HUES48 (cell line): ENCODE measurements at regions not wholly inside any gene's neighbourhood (a gene's known extent, or its start where the extent isn't known, plus 50 kb on each side); places are given as distances from the start of the nearest gene placed in this dataset.

ENCODE experiments used
- H3K27ac ChIP-seq: one replicate; pipeline ENCODE4 v1.7.0; 2013; ENCODE audit warnings: low read depth, low read length, inconsistent platforms
- H3K27me3 ChIP-seq: 2 replicates; pipeline ENCODE4 v1.6.1; 2013; ENCODE audit warnings: mild to moderate bottlenecking, low read length; ENCODE audit not compliant: control insufficient read depth, insufficient read depth
- H3K36me3 ChIP-seq: 2 replicates; pipeline ENCODE4 v1.6.1; 2013; ENCODE audit warnings: low read length; ENCODE audit not compliant: control insufficient read depth, insufficient read depth
- H3K4me1 ChIP-seq: 2 replicates; pipeline ENCODE4 v1.6.1; 2013; ENCODE audit warnings: mild to moderate bottlenecking, low read length; ENCODE audit not compliant: control insufficient read depth, insufficient read depth
- H3K4me3 ChIP-seq: 2 replicates; pipeline ENCODE4 v1.5.1; 2013; ENCODE audit warnings: mild to moderate bottlenecking, low read depth, low read length
- H3K9ac ChIP-seq: 2 replicates; pipeline ENCODE4 v1.6.1; 2013; ENCODE audit warnings: mild to moderate bottlenecking, low read depth, low read length, moderate library complexity
- H3K9me3 ChIP-seq: 2 replicates; pipeline ENCODE4 v1.6.1; 2013; ENCODE audit warnings: low read length; ENCODE audit not compliant: control insufficient read depth, insufficient read depth

DNA sequence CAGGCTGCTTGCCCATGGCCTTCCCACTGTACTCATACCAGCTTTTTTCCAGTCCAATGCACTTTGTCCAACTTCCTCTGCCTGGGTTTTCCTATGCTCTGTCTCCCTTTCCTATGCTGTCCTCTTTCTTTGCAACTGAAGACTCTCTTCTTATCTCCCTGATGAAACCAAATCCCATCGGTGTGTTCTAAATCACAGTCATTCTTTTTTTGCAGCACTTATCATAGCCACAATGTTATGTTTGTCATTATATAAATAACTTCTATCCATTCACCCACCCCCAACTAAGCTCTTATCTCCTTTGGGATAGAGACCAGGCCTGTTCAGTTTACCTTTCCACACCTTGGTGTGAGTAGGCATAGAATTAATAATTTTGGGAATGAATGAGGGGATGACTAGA, 121.0 kb downstream of the GPX5 start:
- Histone ChIP-seq H3K9ac (no peak overlapping the region), H3K36me3 (no peaks in the 10 kb centered on the region), H3K4me3 (no peak overlapping the region), H3K27ac (no peak overlapping the region), H3K27me3 (no peaks in the 10 kb centered on the region), H3K9me3 (no peaks in the 10 kb centered on the region), H3K4me1 (no peaks in the 10 kb centered on the region)

DNA sequence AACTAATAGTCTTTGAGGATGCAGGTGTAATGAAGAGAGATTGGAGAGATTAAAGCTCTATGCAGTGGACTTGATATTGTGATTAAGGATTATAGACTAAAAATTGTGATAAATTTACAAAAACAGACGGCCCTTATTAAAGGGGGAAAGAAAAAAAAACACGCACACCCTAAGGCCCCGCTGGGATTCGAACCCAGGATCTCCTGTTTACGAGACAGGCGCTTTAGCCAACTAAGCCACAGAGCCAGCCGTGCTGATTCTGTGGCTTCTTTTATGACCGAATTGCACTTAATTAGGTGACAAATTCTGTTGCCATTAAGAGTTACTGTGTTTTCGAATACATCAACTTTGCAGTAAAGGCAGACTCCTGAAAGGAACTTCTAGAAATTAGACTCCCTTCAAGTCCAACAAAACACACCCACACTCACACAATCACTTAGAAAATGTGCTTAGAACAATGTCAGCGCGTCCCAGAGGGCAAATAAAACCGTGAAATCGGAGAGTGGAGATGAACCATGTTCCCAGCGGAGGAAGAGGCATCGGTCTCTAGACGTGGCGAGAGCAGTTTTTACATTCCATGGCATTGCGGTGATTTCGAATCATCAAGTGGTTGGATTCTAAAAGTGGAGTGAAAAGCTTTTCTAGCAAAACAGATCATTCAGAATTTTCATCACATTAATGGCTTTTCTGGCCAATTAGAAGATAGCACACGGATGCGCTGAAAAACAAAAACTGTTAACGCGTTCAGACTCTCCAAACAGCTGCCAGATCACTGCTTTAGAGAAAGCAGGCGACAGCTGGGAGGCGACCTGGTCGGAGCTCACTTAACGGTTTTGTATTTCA, 122.6 kb downstream of the GPX5 start:
- Histone ChIP-seq H3K27ac (no peak overlapping the region), H3K27me3 (no peaks in the 10 kb centered on the region), H3K4me1 (no peaks in the 10 kb centered on the region), H3K9ac (no peak overlapping the region), H3K9me3 (no peaks in the 10 kb centered on the region), H3K4me3 (peak overlapping the region; percentile 85), H3K36me3 (no peaks in the 10 kb centered on the region)

DNA sequence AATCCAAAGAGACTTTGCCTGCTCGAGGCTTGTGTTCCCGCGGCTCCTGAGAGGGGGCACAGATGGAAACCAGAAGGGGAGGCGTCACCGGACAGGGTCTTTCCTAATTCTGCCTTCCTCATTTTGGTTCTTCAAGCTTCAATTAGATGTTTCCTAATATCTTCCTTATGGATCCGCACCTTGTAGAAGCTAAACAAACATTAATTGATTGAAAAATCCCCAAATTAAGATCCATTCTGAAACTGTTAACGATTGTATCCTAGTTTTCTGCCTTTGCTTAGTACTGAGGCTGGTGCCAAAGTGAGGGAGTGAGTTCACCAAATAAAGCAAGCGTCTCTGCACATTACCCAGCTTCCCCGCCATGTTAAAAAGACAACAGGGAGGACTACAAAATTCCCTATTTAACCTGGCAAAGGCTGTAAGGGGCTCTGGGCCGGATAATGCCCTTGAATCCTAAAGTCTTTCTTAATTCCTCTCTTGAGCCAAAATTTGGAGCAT, 123.2 kb downstream of the GPX5 start:
- Histone ChIP-seq H3K9ac (no peak overlapping the region), H3K4me3 (peak overlapping the region; percentile 85), H3K9me3 (no peaks in the 10 kb centered on the region), H3K27ac (no peak overlapping the region), H3K27me3 (no peaks in the 10 kb centered on the region), H3K4me1 (no peaks in the 10 kb centered on the region), H3K36me3 (no peaks in the 10 kb centered on the region)

DNA sequence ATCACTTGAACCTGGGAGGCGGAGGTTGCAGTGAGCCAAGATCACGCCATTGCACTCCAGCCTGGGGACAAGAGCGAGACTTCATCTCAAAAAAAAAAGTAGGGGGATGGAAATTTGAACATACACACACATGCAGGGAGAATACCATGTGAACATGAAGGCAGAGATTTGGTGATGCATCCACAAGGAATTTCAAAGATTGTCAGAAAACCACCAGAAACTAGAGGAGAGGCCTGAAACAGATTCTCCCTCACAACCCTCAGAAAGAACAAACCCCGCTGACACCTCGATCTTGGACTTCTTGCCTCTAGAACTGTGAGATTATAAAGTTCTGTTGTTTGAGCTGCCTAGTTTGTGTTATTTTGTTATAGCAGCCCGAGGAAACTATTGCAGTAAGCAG, 125.5 kb downstream of the GPX5 start:
- Histone ChIP-seq H3K9me3 (no peaks in the 10 kb centered on the region), H3K4me3 (no peak overlapping the region), H3K4me1 (no peaks in the 10 kb centered on the region), H3K9ac (no peak overlapping the region), H3K36me3 (no peaks in the 10 kb centered on the region), H3K27ac (no peak overlapping the region), H3K27me3 (no peaks in the 10 kb centered on the region)

DNA sequence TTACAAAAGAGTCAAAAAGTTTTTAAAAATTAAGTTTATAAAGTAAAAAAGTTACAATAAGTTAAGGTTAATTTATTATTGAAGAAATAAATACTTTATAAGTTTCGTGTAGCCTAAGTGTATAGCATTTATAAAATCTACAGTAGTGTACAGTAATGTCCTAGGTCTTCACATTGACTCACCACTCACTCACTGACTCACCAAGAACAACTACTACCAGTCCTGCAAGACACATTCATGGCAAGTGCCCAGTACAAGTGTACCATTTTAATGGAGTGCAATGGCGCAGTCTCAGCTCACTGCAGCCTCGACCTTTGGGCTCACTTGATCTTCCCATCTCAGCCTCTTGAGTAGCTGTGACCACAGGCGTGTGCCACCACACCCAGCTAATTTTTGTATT, 128.2 kb downstream of the GPX5 start:
- Histone ChIP-seq H3K4me3 (no peak overlapping the region), H3K36me3 (no peaks in the 10 kb centered on the region), H3K27me3 (peaks cover 9% of the 10 kb centered on the region; the same call in 1 of the 2 replicates), H3K9me3 (no peaks in the 10 kb centered on the region), H3K9ac (no peak overlapping the region), H3K4me1 (peaks cover 3% of the 10 kb centered on the region; the same call in 1 of the 2 replicates), H3K27ac (no peak overlapping the region)

DNA sequence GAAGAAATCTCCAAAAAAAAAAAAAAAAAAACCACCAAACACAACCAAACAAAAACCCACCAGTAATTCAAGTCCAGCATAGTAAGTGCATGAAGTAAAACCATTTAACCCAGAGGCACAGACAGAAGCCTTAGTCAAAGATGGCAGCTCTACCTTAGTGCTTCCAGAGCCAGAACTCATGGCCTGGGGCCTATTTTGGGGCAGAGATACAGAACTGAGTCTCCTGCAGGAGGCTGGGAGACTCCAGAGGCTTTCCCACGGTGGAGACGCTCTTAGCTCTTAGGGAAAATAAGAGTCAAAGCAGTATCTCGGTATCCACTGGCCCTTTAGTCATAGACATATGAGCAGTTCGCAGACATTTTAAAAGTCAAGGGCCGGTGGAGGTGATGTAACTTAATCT, 129.5 kb downstream of the GPX5 start:
- H3K4me1 ChIP-seq: peaks cover 3% of the 10 kb centered on the region; the same call in 1 of the 2 replicates
- H3K27me3 ChIP-seq: peaks cover 16% of the 10 kb centered on the region; the same call in 1 of the 2 replicates
- H3K27ac ChIP-seq: no peak overlapping the region
- H3K9ac ChIP-seq: no peak overlapping the region
- no peaks in the 10 kb centered on the region for H3K9me3 ChIP-seq
- no peaks in the 10 kb centered on the region for H3K36me3 ChIP-seq
- H3K4me3 ChIP-seq: no peak overlapping the region

DNA sequence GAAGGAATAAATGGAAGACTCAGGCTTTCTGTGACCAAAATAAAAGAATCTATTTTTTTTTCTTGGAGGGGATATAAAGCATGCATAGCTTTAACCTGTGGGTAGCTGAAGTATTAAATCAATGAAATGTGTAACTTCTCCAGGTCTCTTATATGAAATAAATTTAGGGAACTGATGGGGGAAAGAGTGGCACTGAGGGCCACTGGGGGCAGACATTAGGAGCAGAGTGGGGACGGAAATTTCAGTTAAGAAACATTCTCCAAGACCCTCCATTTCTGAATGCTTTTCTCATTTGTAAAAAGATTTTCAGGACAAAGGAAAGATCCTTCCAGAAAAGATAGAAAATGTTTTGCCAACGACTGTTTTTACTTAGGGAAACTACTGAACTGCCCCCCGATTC, 131.0 kb downstream of the GPX5 start:
- no peaks in the 10 kb centered on the region for H3K36me3 ChIP-seq
- H3K9me3 ChIP-seq: no peaks in the 10 kb centered on the region
- H3K4me1 ChIP-seq: peaks cover 3% of the 10 kb centered on the region; the same call in 1 of the 2 replicates
- 0 out of 2 replicates have a peak overlapping the region, but pooled peaks have one; percentile 50 for H3K9ac ChIP-seq
- H3K27me3 ChIP-seq: peaks cover 16% of the 10 kb centered on the region; the same call in 1 of the 2 replicates
- H3K4me3 ChIP-seq: peak overlapping the region; percentile 75
- no peak overlapping the region for H3K27ac ChIP-seq

DNA sequence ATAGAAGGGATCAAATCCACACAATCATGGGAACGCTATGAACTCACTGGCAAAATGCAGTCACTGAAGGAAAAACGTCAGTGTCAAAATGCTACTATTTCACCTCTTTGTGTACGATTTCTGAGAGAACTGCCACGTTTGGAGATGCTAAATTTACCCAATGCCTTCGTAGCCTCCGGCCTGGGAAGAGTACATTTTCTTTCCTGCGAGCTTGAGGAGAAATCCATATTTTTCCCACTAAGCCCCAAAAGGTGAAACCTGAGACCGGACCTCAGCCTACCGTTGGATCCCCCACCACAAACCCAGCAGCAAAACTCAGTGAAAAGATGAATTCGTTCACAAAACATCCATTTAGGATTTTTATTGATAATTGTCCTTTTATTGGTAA, 131.7 kb downstream of the GPX5 start:
- Histone ChIP-seq H3K9me3 (no peaks in the 10 kb centered on the region), H3K36me3 (no peaks in the 10 kb centered on the region), H3K27ac (no peak overlapping the region), H3K27me3 (peaks cover 16% of the 10 kb centered on the region; the same call in 1 of the 2 replicates), H3K4me3 (peak overlapping the region; percentile 75), H3K4me1 (peaks cover 3% of the 10 kb centered on the region; the same call in 1 of the 2 replicates), H3K9ac (peak overlapping the region; percentile 50; the same call in 1 of the 2 replicates)

DNA sequence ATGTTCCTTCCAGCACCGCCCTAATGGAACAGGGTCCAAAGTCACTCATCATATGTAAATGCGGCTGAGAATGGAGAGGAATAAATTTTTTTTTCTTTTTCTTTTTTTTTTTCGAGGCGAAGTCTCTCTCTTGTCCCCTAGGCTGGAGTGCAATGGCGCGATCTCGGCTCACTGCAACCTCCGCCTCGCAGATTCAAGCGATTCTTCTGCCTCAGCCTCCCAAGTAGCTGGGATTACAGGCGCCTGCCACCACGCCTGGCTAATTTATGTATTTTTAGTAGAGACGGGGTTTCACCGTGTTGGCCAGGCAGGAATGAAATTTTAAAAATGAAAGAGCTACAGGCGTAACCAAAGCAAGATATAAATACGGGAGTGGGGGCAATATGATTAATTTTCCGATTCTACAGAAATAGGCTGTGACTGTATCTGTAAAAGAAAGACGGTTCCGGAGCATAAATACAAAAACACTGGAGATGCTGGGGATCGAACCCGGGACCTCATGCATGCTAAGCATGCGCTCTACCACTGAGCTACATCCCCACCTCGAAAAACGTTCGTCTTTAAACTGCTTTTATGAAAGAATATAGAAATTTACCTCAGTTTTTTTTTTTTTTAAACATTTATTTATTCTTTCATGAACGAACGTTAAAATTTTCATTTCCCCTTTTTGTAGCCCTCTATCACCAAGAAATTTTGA, 132.2 kb downstream of the GPX5 start:
- no peaks in the 10 kb centered on the region for H3K36me3 ChIP-seq
- no peaks in the 10 kb centered on the region for H3K9me3 ChIP-seq
- H3K27ac ChIP-seq: no peak overlapping the region
- H3K27me3 ChIP-seq: peaks cover 16% of the 10 kb centered on the region; the same call in 1 of the 2 replicates
- peak overlapping the region; percentile 75 for H3K4me3 ChIP-seq
- peaks cover 3% of the 10 kb centered on the region; the same call in 1 of the 2 replicates for H3K4me1 ChIP-seq
- H3K9ac ChIP-seq: peak overlapping the region; percentile 50; the same call in 1 of the 2 replicates

DNA sequence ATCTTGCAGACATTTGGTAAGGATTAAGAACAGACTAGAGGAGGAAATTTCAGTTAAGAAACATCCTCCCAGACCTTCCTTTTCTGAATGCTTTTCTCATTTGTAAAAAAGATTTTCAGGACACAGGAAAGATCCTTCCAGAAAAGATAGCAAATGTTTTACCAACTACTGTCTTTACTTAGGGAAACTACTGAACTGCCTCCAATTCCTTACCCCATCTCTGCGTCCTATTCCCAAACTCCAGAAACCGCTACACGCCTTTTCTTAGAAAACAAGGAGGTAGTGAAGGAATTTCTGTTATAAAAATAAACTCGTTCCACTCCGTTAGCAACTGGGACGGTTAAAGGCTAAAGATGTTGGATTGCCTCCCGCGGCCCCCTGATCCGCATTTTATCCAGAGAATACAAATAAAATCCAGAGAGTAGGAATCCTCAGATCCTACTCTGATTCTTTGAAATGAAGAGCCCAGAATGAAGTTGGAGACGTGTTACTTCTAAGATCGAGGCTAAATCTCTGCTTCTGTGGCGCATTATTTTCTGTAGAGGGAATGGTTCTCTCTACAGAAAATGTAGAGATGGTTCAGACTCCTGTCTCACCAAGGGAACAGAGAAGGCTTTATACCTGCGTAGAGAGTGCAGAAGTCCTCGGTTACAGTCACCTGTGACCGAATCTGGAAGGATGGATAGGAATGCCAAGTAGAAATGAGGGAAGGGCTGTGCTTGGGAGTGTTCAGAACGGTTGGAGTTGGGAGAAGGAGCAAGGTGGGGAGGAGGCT, 133.0 kb downstream of the GPX5 start:
- H3K9me3 ChIP-seq: no peaks in the 10 kb centered on the region
- H3K4me3 ChIP-seq: peak overlapping the region; percentile 75
- H3K9ac ChIP-seq: peak overlapping the region; percentile 15; the same call in 1 of the 2 replicates
- peaks cover 16% of the 10 kb centered on the region; the same call in 1 of the 2 replicates for H3K27me3 ChIP-seq
- H3K4me1 ChIP-seq: peaks cover 3% of the 10 kb centered on the region; the same call in 1 of the 2 replicates
- H3K36me3 ChIP-seq: no peaks in the 10 kb centered on the region
- no peak overlapping the region for H3K27ac ChIP-seq
